ENCODE measurements at regions not wholly inside any gene's neighbourhood (a gene's known extent, or its start where the extent isn't known, plus 50 kb on each side); places are given as distances from the start of the nearest gene placed in this dataset. TPM values are rescaled to one million over a fixed set of nuclear protein-coding genes. Genes with fewer than 3 reads are reported as not detected.

Small RNAs in the stretch of these regions (microRNA-seq; reads per million reads assigned to microRNA genes)
- gene AL513210.1 (ENCODE audit: insufficient read depth, insufficient read length): not detected

Small RNAs in the stretch of these regions (small RNA-seq; reads per million reads assigned to genes)
- 0 reads per million in 5 experiments for gene AL513210.1
